Esophagus mucosa (tissue), 1 donor: ENCODE measurements at regions not wholly inside any gene's neighbourhood (a gene's known extent, or its start where the extent isn't known, plus 50 kb on each side); places are given as distances from the start of the nearest gene placed in this dataset.

ENCODE experiments used
- ATAC-seq: fragments of 200-7000 bp; cut with Tn5 transposase; one replicate; pipeline ENCODE4 v1.9.1; 2020
- donor health status: DM: yes; HTN: yes; CAD: no.

DNA sequence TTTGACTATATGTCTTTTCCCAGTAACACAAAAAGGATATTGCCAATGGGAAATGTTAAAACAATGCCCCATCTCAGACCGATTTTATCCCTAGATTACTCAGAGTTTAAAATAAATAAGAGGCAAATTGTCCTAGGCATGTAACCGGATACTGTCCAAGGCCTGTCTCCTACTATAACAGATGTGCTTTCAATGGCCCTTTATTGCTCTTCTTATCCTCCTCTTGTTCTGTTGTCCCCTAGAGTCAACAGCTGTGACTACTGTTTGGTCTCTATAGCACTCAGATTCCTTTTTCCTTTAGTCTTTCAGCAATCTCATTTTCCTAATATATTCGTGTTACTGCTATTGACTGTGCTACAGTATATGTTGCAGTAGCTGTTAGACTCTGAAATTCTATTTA lies 66.8 kb upstream of the PLS3 start:
- ATAC-seq = no peak

DNA sequence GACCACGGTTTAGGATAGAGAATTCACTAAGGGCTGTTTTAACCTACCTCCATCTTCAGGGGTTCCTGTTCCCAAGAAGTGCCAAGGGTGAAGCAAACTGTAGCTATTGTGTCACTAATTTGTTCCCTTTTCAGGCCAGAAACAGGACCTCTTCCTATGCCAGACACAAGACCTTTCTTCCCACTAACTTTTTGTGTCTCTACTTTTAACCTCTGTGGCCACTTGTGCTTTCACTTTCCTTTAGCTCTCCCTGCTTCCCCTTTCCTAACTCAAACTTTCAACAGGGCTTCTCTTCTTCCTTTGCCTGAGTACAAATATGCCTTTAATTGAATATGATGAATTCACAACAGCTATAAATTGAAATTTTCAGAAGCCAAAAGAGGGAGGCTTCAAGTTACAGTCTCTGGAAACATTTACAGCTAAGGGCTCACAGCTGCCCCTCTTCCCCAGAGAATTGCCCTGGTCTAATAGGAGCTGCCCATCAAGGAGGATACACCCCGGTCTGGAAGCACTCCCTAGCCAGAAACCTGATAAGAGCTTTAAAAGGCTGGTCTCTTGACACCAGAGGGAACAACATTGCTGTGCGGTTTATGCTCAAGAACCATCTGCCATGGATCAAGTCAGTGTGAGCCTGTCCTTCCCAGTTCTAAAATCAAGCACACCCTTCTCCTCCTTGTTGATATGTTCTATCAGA lies 61.7 kb upstream of the PLS3 start:
- no peak for ATAC-seq

DNA sequence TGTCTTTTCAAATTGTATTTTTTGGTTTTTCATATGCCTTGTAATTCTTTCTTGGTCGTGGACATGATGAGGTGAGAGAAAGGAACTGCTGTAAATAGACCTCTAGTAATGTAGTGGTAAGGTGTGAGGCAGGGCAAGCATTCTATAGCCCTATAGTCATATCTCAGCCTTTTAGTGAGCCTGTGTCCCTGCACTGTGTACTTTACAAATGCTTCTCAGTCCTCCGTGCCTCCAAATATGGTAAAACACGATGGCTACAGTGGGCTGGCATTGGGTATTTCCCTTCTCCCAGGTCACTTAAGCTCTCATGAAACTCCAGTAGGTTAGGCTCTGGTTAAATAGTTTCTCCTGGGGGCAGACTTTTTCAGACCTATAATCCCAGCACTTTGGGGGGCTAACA lies 57.9 kb upstream of the PLS3 start:
- ATAC-seq = no peak

DNA sequence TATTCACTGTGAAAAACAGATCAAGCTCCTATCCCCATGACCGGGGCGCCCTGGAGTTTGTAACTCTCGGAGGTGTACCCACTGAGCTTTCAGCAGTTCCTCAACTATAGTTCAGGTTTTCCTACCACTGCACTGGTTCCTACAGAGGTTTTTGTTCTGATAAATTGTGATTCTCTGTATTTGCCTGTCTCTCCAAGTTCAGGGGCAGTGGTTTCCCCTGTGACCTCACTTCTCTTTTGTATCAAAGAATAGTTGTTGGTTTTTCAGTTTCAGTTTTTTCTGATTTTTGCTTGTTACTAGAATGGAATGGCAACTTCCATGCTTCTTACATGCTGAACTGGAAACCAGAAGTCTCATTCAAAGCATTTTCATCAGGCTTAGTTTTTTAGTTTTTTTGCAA lies 56.8 kb upstream of the PLS3 start:
- ATAC-seq = no peak
